MM.1S (cell line): ENCODE measurements at regions not wholly inside any gene's neighbourhood (a gene's known extent, or its start where the extent isn't known, plus 50 kb on each side); places are given as distances from the start of the nearest gene placed in this dataset.
"Not testable (repeated sequence)": the region's sequence is repeated elsewhere in the genome, so short reads cannot be mapped to it uniquely, and the experiment has no call there.

Experiments used
- DNase-seq: peaks from one replicate; pipeline ENCODE4 v3.0.0-alpha.2; 2015
- H2AFZ ChIP-seq: fragments of 300-600 bp; sonication (generic); 2 replicates; pipeline ENCODE4 v1.6.0; 2016; ENCODE audit warnings: antibody characterized with exemption, low read length
- H3F3A ChIP-seq: fragments of 300-600 bp; sonication (generic); 2 replicates; pipeline ENCODE4 v1.6.1; 2016; ENCODE audit warnings: mild to moderate bottlenecking, antibody characterized with exemption, low read length, moderate library complexity, mixed read lengths; ENCODE audit not compliant: insufficient read depth
- H3K27ac ChIP-seq: fragments of 300-600 bp; sonication (generic); 2 replicates; pipeline ENCODE4 v1.5.1; 2016; ENCODE audit warnings: mild to moderate bottlenecking, low read length
- H3K27me3 ChIP-seq: fragments of 300-600 bp; sonication (generic); replicated peaks from 2 replicates; pipeline ENCODE4 v1.6.0; 2016; ENCODE audit warnings: low read length; ENCODE audit not compliant: insufficient read depth
- H3K36me3 ChIP-seq: fragments of 300-600 bp; sonication (generic); replicated peaks from 2 replicates; pipeline ENCODE4 v1.6.1; 2016; ENCODE audit warnings: mild to moderate bottlenecking, low read length, mixed read lengths; ENCODE audit not compliant: insufficient read depth
- H3K4me1 ChIP-seq: fragments of 300-600 bp; sonication (generic); 2 replicates; pipeline ENCODE4 v1.6.1; 2016; ENCODE audit warnings: low read length, mixed read lengths
- H3K4me2 ChIP-seq: fragments of 300-600 bp; sonication (generic); 2 replicates; pipeline ENCODE4 v1.6.0; 2016; ENCODE audit warnings: low read depth, low read length
- H3K4me3 ChIP-seq: fragments of 300-600 bp; sonication (generic); 2 replicates; pipeline ENCODE4 v1.5.1; 2016; ENCODE audit warnings: low read length, mixed read lengths
- H3K79me2 ChIP-seq: fragments of 300-600 bp; sonication (generic); 2 replicates; pipeline ENCODE4 v1.6.1; 2016; ENCODE audit warnings: mixed run types, low read length, mixed read lengths
- H3K9ac ChIP-seq: fragments of 300-600 bp; sonication (generic); 2 replicates; pipeline ENCODE4 v1.6.1; 2016; ENCODE audit warnings: low read length, mixed read lengths
- H3K9me2 ChIP-seq: fragments of 300-600 bp; sonication (generic); replicated peaks from 2 replicates; pipeline ENCODE4 v1.6.1; 2016; ENCODE audit warnings: mild to moderate bottlenecking, low read length, mixed read lengths; ENCODE audit not compliant: insufficient read depth
- H3K9me3 ChIP-seq: fragments of 300-600 bp; sonication (generic); replicated peaks from 2 replicates; pipeline ENCODE4 v1.6.1; 2016; ENCODE audit warnings: mild to moderate bottlenecking, low read length, mixed read lengths; ENCODE audit not compliant: insufficient read depth
- H4K20me1 ChIP-seq: fragments of 300-600 bp; sonication (generic); 2 replicates; pipeline ENCODE4 v1.6.1; 2016; ENCODE audit warnings: mild to moderate bottlenecking, low read length, moderate library complexity, mixed read lengths; ENCODE audit not compliant: insufficient read depth
- EZH2 ChIP-seq: fragments of 300-600 bp; sonication (generic); optimal IDR thresholded peaks from 2 replicates; pipeline ENCODE3; 2017; ENCODE audit warnings: low read depth, mild to moderate bottlenecking, antibody characterized with exemption, low read length, mixed read lengths
- EZH2phosphoT487 ChIP-seq: fragments of 300-600 bp; sonication (generic); IDR thresholded peaks from 2 replicates; pipeline ENCODE4 v1.6.1; 2018; ENCODE audit warnings: antibody characterized with exemption, low read length
- TF ChIP-seq, protein P1 (sequence below): fragments of 300-600 bp; sonication (generic); IDR thresholded peaks from 2 replicates; pipeline ENCODE4 v1.5.1; 2016; ENCODE audit warnings: antibody characterized with exemption, low read length, mixed read lengths

DNA sequence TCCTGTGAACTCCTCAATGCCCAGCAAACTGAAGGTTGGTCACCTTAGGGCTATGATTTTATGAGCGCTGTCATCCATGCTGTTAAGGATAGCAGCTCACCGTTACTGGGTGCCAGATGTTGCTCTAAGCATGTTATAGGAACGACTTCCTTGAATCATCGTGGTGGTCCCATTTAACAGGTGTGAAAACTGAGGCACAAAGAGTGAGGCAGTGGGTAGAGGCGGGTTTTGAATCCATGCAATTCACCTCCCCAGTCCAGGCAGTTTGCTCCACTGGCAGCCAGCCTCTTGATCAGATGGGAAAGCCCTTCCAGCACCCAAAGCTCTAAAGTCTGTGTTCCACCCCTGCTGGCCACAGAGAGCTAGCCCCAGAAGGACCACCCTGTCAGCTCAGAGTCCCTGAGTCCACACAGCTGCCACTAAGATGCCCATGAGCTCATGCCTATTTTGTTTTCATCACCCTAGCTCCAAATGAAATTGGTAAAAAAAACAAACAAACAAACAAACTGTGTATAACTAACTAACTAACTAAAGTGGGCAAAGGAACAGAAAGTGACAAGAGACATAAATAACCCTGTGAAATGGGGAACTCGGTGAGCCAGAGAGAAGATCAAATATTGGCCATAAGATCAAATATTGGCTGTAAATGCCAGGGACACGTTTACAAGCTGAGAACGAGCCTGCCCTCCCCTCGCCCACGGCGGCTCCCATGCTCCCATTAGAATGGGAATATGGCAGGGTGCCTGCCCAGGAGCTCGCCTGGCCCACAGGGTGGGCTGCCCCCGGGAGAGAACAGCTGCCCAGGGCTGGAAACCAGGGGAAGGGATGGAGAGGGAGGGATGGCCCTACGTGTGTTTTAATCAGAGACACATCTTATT lies 72.3 kb upstream of the RFLNA start:
- no peaks in the 10 kb centered on the region for H3K4me1 ChIP-seq

GRCh38 chr12:124223733-124224138 lies 71.2 kb upstream of the RFLNA start:
- DNase-seq, H3K4me2 ChIP-seq, H4K20me1 ChIP-seq, H2AFZ ChIP-seq, H3K79me2 ChIP-seq, H3K36me3 ChIP-seq, H3K4me1 ChIP-seq, H3K9me3 ChIP-seq, H3K27me3 ChIP-seq, H3F3A ChIP-seq, H3K9ac ChIP-seq, H3K9me2 ChIP-seq, H3K4me3 ChIP-seq, H3K27ac ChIP-seq: not testable (repeated sequence)

More for the DNA sequence above, 72.3 kb upstream of the RFLNA start:
- Histone ChIP-seq H3K36me3 (no peaks in the 10 kb centered on the region), H3K4me2 (no peak overlapping the region), H3K27me3 (no peaks in the 10 kb centered on the region), H3K79me2 (no peaks in the 10 kb centered on the region), H4K20me1 (no peaks in the 10 kb centered on the region), H3K27ac (no peak overlapping the region), H3K9me3 (no peaks in the 10 kb centered on the region), H3K9me2 (no peaks in the 10 kb centered on the region), H2AFZ (no peak overlapping the region), H3K4me3 (no peak overlapping the region), H3F3A (no peaks in the 10 kb centered on the region), H3K9ac (no peak overlapping the region)
- no peak for DNase-seq
- TF ChIP-seq, protein P1, sequence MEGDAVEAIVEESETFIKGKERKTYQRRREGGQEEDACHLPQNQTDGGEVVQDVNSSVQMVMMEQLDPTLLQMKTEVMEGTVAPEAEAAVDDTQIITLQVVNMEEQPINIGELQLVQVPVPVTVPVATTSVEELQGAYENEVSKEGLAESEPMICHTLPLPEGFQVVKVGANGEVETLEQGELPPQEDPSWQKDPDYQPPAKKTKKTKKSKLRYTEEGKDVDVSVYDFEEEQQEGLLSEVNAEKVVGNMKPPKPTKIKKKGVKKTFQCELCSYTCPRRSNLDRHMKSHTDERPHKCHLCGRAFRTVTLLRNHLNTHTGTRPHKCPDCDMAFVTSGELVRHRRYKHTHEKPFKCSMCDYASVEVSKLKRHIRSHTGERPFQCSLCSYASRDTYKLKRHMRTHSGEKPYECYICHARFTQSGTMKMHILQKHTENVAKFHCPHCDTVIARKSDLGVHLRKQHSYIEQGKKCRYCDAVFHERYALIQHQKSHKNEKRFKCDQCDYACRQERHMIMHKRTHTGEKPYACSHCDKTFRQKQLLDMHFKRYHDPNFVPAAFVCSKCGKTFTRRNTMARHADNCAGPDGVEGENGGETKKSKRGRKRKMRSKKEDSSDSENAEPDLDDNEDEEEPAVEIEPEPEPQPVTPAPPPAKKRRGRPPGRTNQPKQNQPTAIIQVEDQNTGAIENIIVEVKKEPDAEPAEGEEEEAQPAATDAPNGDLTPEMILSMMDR: no peak
- TF ChIP-seq EZH2phosphoT487 (no peak), EZH2 (no peak)

DNA sequence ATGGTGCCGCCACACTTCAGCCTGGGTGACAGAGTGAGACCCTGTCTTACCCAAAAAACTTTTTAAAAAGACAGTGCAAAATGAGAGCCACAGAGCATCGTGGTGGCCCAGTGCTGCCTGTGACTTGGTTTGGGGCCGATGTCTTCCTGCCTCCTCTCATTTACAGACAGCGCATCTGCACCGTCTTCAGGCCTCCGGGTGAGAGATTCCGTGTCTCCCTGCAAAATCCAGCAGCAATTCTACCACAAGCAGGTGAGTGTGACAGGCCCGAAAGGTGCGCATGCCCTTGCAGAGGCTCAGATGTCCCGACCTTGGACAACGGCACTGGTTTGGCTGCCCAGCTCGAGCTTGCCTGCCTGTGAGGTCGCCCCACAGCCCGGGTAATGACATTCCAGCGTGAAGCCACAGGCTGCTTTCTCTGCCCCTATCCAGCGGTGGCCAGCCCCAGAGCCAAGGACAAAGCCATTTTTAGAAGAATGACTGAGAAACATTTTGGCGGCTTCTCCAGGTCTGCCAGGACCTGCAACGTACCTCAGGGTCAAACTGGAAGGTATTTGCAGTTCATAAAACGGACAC lies 70.3 kb upstream of the RFLNA start:
- Histone ChIP-seq H3K9me3 (no peaks in the 10 kb centered on the region), H3K4me3 (no peak overlapping the region), H3K27ac (no peak overlapping the region), H3K36me3 (no peaks in the 10 kb centered on the region), H3K27me3 (no peaks in the 10 kb centered on the region), H3K4me2 (no peak overlapping the region), H4K20me1 (no peaks in the 10 kb centered on the region), H3F3A (no peaks in the 10 kb centered on the region), H3K9me2 (no peaks in the 10 kb centered on the region), H3K79me2 (no peaks in the 10 kb centered on the region), H3K4me1 (no peaks in the 10 kb centered on the region), H3K9ac (no peak overlapping the region), H2AFZ (no peak overlapping the region)
- DNase-seq: no peak
- TF ChIP-seq EZH2 (no peak), EZH2phosphoT487 (no peak)
- TF ChIP-seq, protein P1: no peak

DNA sequence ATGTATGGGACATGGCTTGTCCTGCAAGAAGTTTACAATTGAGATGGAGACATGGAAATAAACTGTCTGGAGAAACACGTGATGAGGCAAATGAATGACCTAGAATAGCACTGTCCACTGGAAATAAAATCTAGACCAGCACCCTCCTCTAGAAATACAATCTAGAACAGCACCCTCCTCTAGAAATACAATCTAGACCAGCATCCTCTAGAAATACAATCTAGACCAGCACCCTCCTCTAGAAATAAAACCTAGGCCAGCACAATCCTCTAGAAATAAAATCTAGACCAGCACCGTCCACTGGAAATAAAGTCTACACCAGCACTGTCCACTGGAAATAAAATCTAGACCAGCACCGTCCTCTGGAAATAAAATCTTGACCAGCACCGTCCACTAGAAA lies 69.2 kb upstream of the RFLNA start:
- no peaks in the 10 kb centered on the region for H3K4me1 ChIP-seq
- H2AFZ ChIP-seq: no peak overlapping the region
- TF ChIP-seq EZH2: no peak
- no peak overlapping the region for H3K4me3 ChIP-seq
- H3F3A ChIP-seq: no peaks in the 10 kb centered on the region
- no peaks in the 10 kb centered on the region for H3K27me3 ChIP-seq
- H3K79me2 ChIP-seq: no peaks in the 10 kb centered on the region
- no peaks in the 10 kb centered on the region for H3K9me2 ChIP-seq
- DNase-seq: no peak
- no peak overlapping the region for H3K9ac ChIP-seq
- H3K36me3 ChIP-seq: no peaks in the 10 kb centered on the region
- no peaks in the 10 kb centered on the region for H4K20me1 ChIP-seq
- no peak overlapping the region for H3K27ac ChIP-seq
- H3K9me3 ChIP-seq: no peaks in the 10 kb centered on the region
- no peak overlapping the region for H3K4me2 ChIP-seq
